Ovary (tissue), 3 donors: ENCODE measurements at regions not wholly inside any gene's neighbourhood (a gene's known extent, or its start where the extent isn't known, plus 50 kb on each side); places are given as distances from the start of the nearest gene placed in this dataset.

Experiments
- POLR2A ChIP-seq: fragments of 450-650 bp; IDR thresholded peaks from one replicate; pipeline ENCODE4 v1.6.1; 2017; ENCODE audit warnings: antibody characterized with exemption, mild to moderate bottlenecking, moderate library complexity
- TF ChIP-seq, protein P1 (sequence below), 3 donors: fragments of 450-650 bp in 2 of 3; fragments of 200-600 bp in 1 of 3; IDR thresholded peaks; one replicate each; pipeline versions ENCODE4 v1.5.1 to v1.8.0; 2016 to 2022; ENCODE audit warnings: antibody characterized with exemption in 3 of 3, mild to moderate bottlenecking in 1 of 3
- donor health status: DM: no; HTN: no; CAD: no.

GRCh38 chr6:98576791-98577190 lies 257.6 kb upstream of the POU3F2 start:
- TF ChIP-seq, protein P1, sequence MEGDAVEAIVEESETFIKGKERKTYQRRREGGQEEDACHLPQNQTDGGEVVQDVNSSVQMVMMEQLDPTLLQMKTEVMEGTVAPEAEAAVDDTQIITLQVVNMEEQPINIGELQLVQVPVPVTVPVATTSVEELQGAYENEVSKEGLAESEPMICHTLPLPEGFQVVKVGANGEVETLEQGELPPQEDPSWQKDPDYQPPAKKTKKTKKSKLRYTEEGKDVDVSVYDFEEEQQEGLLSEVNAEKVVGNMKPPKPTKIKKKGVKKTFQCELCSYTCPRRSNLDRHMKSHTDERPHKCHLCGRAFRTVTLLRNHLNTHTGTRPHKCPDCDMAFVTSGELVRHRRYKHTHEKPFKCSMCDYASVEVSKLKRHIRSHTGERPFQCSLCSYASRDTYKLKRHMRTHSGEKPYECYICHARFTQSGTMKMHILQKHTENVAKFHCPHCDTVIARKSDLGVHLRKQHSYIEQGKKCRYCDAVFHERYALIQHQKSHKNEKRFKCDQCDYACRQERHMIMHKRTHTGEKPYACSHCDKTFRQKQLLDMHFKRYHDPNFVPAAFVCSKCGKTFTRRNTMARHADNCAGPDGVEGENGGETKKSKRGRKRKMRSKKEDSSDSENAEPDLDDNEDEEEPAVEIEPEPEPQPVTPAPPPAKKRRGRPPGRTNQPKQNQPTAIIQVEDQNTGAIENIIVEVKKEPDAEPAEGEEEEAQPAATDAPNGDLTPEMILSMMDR (IDR thresholded peaks at IDR 0.05): no peak
- TF ChIP-seq POLR2A: no peak
